NCI-H2227 (cell line): ENCODE measurements at regions not wholly inside any gene's neighbourhood (a gene's known extent, or its start where the extent isn't known, plus 50 kb on each side); places are given as distances from the start of the nearest gene placed in this dataset.

Source experiments
- DNase-seq: peaks from one replicate; lab custom pipeline; 2025; ENCODE audit not compliant: unreplicated experiment; lab: John Stamatoyannopoulos, UW

- DNase-seq: no peak
Measured at GRCh38 chr2:173854840-173855239, 110.3 kb downstream of the SP3 start.

- DNase-seq: no peak
Measured at GRCh38 chr2:173855661-173856060, 109.5 kb downstream of the SP3 start.
